ENCODE measurements at regions not wholly inside any gene's neighbourhood (a gene's known extent, or its start where the extent isn't known, plus 50 kb on each side); places are given as distances from the start of the nearest gene placed in this dataset.

- TF ChIP-seq CTCF (IDR thresholded peaks at IDR 0.05) (no peak), POLR2A (IDR thresholded peaks at IDR 0.05) (no peak)
- WGBS, 2 donors, result 63 to 68% methylated on average over 12 of the region's 12 CpGs
- H3K4me3 ChIP-seq (ENCODE audit: low read depth, poor library complexity, severe bottlenecking), result no peak overlapping the region
- intact Hi-C loops (cut with DNase I; ENCODE audit: low total_unique reads), result no loop called here
- DNase-seq (ENCODE audit: low spot score in 2 of 2), result peak in 1 of 2 donors; percentile 11
These were observed 135.9 kb upstream of the ARL4C start for GRCh38 chr2:234632527-234633391.

GRCh38 chr2:234631646-234632514 is 135.0 kb upstream of the ARL4C start:
- intact Hi-C loops (cut with DNase I; ENCODE audit: low total_unique reads), result no loop called here
- DNase-seq (ENCODE audit: low spot score in 2 of 2), result peak in 1 of 2 donors; percentile 9
- WGBS, 2 donors, result 72 to 79% methylated on average over 13 of the region's 13 CpGs
- TF ChIP-seq CTCF (IDR thresholded peaks at IDR 0.05) (no peak), POLR2A (IDR thresholded peaks at IDR 0.05) (no peak)
- no peak overlapping the region for H3K4me3 ChIP-seq (ENCODE audit: low read depth, poor library complexity, severe bottlenecking)

- peak in 1 of 2 donors; percentile 9 for DNase-seq (ENCODE audit: low spot score in 2 of 2)
- intact Hi-C loops (cut with DNase I; ENCODE audit: low total_unique reads), result no loop called here
- H3K4me3 ChIP-seq (ENCODE audit: low read depth, poor library complexity, severe bottlenecking), result no peak overlapping the region
- TF ChIP-seq CTCF (IDR thresholded peaks at IDR 0.05) (no peak), POLR2A (IDR thresholded peaks at IDR 0.05) (no peak)
- 40 to 42% methylated on average over 6 of the region's 6 CpGs for WGBS, 2 donors
These were observed 133.9 kb upstream of the ARL4C start for GRCh38 chr2:234630801-234631261.

- intact Hi-C loops (cut with DNase I; ENCODE audit: low total_unique reads), result no loop called here
- 78 to 82% methylated on average over 3 of the region's 3 CpGs for WGBS, 2 donors
- TF ChIP-seq POLR2A (IDR thresholded peaks at IDR 0.05), result no peak
- no peak for DNase-seq (ENCODE audit: low spot score in 2 of 2)
- no peak overlapping the region for H3K4me3 ChIP-seq (ENCODE audit: low read depth, poor library complexity, severe bottlenecking)
These were observed 132.7 kb upstream of the ARL4C start for GRCh38 chr2:234629596-234629995.

GRCh38 chr2:234628953-234629352 is 132.1 kb upstream of the ARL4C start:
- peak in 1 of 2 donors; percentile 2 for DNase-seq (ENCODE audit: low spot score in 2 of 2)
- intact Hi-C loops (cut with DNase I; ENCODE audit: low total_unique reads), result no loop called here
- TF ChIP-seq POLR2A (IDR thresholded peaks at IDR 0.05) (no peak), CTCF (IDR thresholded peaks at IDR 0.05) (no peak)
- WGBS, 2 donors, result 69 to 73% methylated on average over 5 of the region's 5 CpGs
- no peak overlapping the region for H3K4me3 ChIP-seq (ENCODE audit: low read depth, poor library complexity, severe bottlenecking)

- WGBS, 2 donors, result 58 to 62% methylated on average over 2 of the region's 2 CpGs
- H3K4me3 ChIP-seq (ENCODE audit: low read depth, poor library complexity, severe bottlenecking), result no peak overlapping the region
- peak in 1 of 2 donors; percentile 2 for DNase-seq (ENCODE audit: low spot score in 2 of 2)
- no peak for TF ChIP-seq POLR2A (IDR thresholded peaks at IDR 0.05)
- no peak for TF ChIP-seq CTCF (IDR thresholded peaks at IDR 0.05)
- intact Hi-C loops (cut with DNase I; ENCODE audit: low total_unique reads), result no loop called here
These were observed 130.4 kb upstream of the ARL4C start for GRCh38 chr2:234627308-234627707.

Measured in lower leg skin (tissue), 4 donors.